PFSK-1 (cell line): ENCODE measurements at regions not wholly inside any gene's neighbourhood (a gene's known extent, or its start where the extent isn't known, plus 50 kb on each side); places are given as distances from the start of the nearest gene placed in this dataset.

ENCODE experiments used
- FOXP2 ChIP-seq: optimal IDR thresholded peaks from 2 replicates; pipeline ENCODE3; 2011; ENCODE audit warnings: borderline replicate concordance, control low read depth, inconsistent platforms; ENCODE audit not compliant: insufficient read depth; ENCODE audit errors: extremely low read length, extremely low read depth
- POLR2AphosphoS5 ChIP-seq: IDR thresholded peaks from 2 replicates; pipeline ENCODE4 v1.6.1; 2012; ENCODE audit warnings: low read depth, mild to moderate bottlenecking, control low read depth, low read length, moderate library complexity
- SIN3A ChIP-seq: IDR thresholded peaks from 2 replicates; pipeline ENCODE4 v1.6.1; 2012; ENCODE audit warnings: mild to moderate bottlenecking, low read length, moderate library complexity, borderline replicate concordance; ENCODE audit not compliant: insufficient read depth
- TAF1 ChIP-seq: IDR thresholded peaks from 2 replicates; pipeline ENCODE4 v1.6.1; 2012; ENCODE audit warnings: low read length, control low read depth, borderline replicate concordance; ENCODE audit not compliant: insufficient read depth
- TF ChIP-seq, protein P1 (sequence below), 2 experiments: IDR thresholded peaks; 2 replicates each; pipeline versions ENCODE4 v1.6.1 to v1.8.0; 2011 to 2012; ENCODE audit warnings: low read depth in 2 of 2, low read length in 2 of 2, control low read depth in 1 of 2, inconsistent platforms in 1 of 2, mild to moderate bottlenecking in 1 of 2, moderate library complexity in 1 of 2; ENCODE audit not compliant: insufficient read depth in 1 of 2

DNA sequence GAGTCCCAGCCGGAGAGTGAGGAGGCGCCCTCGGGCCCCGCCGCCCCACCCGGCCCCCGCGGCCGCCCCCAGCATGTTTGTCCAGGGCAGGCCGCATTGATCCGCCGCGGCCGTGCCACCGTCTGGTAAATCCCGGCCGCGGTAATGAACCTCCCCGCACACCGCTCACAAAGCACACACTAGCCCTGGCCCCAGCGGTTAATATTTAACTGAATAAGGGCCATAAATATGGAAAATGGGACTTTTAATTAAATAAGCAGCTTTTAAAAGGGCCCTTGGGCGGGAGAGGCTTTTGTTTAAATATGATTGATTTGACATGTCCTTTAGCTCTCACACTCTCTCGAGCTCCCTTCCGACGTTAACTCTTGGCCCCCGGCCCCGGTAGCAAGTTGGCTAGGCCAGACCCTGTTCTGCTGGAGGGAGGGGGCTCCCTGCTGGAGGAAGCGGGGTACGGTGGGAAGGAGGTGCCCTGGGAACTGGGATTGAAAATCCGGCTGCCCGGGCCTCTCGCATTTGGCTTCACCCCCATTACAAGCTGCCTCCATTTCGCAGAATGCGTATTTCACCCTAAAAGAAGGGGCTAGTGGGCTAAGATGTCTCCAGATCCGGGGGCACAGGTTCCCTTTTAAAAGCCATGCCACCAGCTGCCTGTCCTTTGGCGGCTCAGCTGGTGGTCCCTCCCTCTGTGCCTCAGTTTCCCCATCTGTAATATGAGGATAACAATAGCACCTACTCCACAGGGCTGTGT lies 199.8 kb downstream of the RBM19 start:
- TF ChIP-seq TAF1 (no peak), POLR2AphosphoS5 (no peak), SIN3A (no peak), FOXP2 (no peak)
- TF ChIP-seq, protein P1, sequence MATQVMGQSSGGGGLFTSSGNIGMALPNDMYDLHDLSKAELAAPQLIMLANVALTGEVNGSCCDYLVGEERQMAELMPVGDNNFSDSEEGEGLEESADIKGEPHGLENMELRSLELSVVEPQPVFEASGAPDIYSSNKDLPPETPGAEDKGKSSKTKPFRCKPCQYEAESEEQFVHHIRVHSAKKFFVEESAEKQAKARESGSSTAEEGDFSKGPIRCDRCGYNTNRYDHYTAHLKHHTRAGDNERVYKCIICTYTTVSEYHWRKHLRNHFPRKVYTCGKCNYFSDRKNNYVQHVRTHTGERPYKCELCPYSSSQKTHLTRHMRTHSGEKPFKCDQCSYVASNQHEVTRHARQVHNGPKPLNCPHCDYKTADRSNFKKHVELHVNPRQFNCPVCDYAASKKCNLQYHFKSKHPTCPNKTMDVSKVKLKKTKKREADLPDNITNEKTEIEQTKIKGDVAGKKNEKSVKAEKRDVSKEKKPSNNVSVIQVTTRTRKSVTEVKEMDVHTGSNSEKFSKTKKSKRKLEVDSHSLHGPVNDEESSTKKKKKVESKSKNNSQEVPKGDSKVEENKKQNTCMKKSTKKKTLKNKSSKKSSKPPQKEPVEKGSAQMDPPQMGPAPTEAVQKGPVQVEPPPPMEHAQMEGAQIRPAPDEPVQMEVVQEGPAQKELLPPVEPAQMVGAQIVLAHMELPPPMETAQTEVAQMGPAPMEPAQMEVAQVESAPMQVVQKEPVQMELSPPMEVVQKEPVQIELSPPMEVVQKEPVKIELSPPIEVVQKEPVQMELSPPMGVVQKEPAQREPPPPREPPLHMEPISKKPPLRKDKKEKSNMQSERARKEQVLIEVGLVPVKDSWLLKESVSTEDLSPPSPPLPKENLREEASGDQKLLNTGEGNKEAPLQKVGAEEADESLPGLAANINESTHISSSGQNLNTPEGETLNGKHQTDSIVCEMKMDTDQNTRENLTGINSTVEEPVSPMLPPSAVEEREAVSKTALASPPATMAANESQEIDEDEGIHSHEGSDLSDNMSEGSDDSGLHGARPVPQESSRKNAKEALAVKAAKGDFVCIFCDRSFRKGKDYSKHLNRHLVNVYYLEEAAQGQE (IDR thresholded peaks at IDR 0.05; ENCODE audit: insufficient read depth in 1 of 2, low read depth in 2 of 2, low read length in 2 of 2): no peak

DNA sequence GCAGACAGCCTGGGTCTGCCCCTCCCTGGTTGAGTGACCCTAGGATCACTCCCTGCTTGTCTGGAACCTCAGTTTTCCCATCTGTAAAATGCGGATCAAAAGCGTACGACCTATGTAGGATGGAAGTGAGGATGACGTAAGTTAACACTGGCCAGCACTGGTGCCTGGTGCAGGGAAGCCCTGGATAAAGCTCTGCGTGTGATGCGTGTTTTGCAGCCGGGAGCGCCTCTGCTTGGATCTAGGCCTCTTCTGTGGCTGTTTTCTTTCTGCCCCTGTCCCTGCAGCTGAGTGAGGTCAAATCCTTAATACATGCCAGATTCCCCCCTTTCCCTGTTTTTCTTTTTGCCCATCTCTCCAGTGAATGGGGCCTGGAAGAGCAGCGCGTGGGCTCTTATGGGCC lies 201.5 kb downstream of the RBM19 start:
- TF ChIP-seq TAF1 (no peak), SIN3A (no peak), FOXP2 (no peak)

DNA sequence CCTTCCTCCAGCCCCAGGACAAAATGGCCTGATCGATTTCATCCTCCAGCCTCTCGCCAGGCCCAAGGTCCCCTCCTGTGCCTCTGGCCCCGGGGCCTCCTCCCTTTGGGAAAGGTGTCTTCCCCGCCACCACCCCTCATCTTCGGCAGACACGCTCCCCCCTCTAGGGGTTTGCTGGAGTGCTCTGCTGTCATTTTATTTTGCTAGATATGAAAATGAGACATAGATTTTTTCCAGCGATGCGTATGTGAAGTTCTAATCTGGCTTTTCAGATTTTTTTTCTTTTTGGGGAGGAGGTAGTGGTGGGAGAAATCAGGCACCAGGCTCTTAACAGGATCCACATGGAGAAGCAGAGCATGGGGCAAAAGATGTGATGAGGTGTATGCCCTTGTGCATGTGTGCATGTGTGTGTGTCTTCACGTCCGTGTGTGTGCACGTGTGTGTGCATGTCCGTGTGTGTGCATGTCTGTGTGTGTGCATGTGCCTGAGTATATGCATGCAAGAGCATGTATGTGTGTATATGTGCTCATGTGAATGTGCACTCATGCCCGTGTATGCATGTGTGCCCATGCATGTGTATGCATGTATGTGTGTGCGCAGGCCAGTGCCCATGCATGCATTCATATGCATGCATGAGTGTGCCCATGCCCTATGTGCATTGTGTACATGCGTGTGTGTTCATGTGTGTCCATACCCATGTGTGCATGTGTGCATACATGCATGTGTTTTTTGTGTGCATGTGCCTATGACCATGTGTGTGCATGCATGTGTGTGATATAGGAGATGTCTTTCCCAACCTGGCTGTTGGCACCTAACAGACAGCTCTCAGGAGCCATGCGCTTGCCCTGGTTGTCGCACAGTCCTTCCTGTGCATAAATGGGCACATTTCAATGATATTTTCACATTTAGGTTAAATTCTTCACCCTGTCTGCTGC lies 203.0 kb downstream of the RBM19 start:
- no peak for TF ChIP-seq TAF1
- no peak for TF ChIP-seq POLR2AphosphoS5
- no peak for TF ChIP-seq SIN3A

DNA sequence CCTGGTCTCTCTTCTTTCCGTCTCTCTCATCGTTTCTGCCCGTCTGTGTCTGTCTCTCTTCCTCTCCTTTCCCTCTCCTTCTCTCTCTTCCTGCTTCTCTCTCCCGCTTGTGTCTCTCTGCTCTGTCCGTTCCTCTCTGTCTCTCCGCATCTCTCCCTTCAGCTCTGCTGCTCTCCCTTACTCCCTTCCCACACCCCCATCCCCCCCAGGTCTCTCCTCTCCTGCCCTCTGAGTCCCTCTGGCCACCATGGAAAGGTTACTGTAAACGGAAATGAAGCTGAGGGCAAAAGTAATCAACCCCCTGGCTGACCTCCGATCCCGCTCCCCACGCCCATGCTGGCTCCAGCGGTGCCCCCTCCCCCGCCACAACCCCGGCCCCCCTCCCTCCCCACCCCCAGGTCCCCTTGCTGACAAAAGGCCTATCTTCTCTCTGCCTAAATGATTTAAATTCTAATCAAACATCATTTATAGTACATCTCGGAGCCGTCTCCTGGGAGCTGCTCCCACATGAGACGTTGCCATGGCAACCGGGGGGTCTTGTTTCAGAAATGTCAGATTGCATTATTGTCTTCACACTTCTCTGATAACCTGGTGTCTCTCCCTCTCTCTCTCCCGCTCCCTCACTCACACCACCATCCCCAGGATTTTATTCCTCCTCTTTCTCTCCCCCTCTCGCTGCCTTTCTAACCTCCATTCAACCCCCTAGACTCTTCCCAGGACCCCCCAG lies 203.8 kb downstream of the RBM19 start:
- TF ChIP-seq, protein P1 (IDR thresholded peaks at IDR 0.05; ENCODE audit: insufficient read depth in 1 of 2, low read depth in 2 of 2, low read length in 2 of 2): no peak
- TF ChIP-seq TAF1: no peak
- no peak for TF ChIP-seq SIN3A
- TF ChIP-seq FOXP2: no peak
- TF ChIP-seq POLR2AphosphoS5: no peak

DNA sequence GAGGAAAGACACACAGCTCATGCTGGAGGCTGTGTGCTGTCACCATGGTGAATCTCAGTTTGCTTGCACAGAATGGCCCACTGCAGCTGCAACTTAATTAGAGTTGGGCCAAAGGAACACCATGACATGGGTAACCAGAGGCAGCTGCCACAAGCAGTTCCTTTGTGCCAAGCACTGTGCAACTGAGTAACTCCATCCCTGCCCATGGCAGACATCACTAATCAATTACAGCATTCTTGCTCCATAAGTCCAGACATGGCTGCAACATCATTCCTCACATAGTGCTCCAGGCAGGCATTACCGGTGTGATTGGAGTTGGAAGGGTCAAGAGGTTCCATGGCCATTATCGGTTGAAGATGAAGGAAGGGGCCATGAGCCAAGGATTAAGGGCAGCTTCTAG lies 207.0 kb downstream of the RBM19 start:
- TF ChIP-seq, protein P1 (IDR thresholded peaks at IDR 0.05; ENCODE audit: insufficient read depth in 1 of 2, low read depth in 2 of 2, low read length in 2 of 2): no peak
- TF ChIP-seq SIN3A: no peak
- no peak for TF ChIP-seq POLR2AphosphoS5
- no peak for TF ChIP-seq TAF1
- no peak for TF ChIP-seq FOXP2

DNA sequence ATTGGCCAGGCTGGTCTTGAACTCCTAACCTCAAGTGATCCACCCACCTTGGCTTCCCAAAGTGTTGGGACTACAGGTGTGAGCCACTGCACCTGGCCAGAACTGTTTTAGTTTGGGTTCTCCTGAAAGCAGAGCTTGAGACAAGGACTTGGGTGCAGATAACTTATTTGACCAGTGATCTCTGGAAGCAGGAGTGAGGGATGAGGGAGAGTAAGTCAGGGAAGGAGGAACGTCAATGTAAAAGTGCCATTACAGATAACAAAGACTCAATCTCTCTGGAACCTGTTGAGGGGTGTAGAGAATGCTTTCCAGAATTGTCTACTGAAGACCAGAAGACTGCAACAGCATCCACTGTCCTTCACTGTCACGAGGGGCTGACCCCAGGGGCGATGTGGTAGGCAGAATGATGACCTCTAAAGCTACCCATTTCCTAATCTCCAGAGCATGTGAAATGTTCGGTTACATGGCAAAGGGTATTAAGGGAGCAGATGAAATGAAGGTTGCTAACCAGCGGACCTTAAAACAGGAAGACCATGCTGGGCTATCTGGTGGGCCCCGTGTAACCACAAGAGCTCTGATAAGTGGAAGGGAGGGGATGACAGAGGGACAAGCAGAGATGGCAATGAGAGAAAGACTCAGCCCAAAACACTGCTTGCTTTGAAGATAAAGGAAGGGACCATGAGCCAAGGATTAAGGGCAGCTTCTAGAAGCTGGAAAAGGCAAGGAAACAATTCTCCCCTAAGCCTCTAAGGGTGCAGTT lies 207.8 kb downstream of the RBM19 start:
- TF ChIP-seq POLR2AphosphoS5 (no peak), SIN3A (no peak), FOXP2 (no peak), TAF1 (no peak)
- TF ChIP-seq, protein P1 (IDR thresholded peaks at IDR 0.05; ENCODE audit: insufficient read depth in 1 of 2, low read depth in 2 of 2, low read length in 2 of 2): no peak
